CD4-positive, CD25-positive, alpha-beta regulatory T cell (primary cell): ENCODE measurements at regions not wholly inside any gene's neighbourhood (a gene's known extent, or its start where the extent isn't known, plus 50 kb on each side); places are given as distances from the start of the nearest gene placed in this dataset.
"Not testable (repeated sequence)": the region's sequence is repeated elsewhere in the genome, so short reads cannot be mapped to it uniquely, and the experiment has no call there.

Source experiments
- ATAC-seq, 2 donors: fragments of 150-1000 bp; cut with Tn5 transposase; one replicate each; pipeline ENCODE4 v1.10.0; 2021; ENCODE audit warnings: low read depth in 2 of 2, moderate number of reproducible peaks in 2 of 2, moderate library complexity in 1 of 2
- DNase-seq, 3 donors: peaks; one replicate each; pipeline versions ENCODE4 v3.0.0 to v3.0.0-alpha.2; 2012 to 2022; ENCODE audit warnings: mixed read lengths in 1 of 3
- H3K27ac ChIP-seq: one replicate; pipeline ENCODE4 v1.7.0; 2013; ENCODE audit warnings: mild to moderate bottlenecking, low read length; ENCODE audit not compliant: insufficient read depth, poor library complexity, severe bottlenecking
- H3K27me3 ChIP-seq: one replicate; pipeline ENCODE4 v1.7.0; 2013; ENCODE audit warnings: low read length; ENCODE audit not compliant: control insufficient read depth, insufficient read depth
- H3K36me3 ChIP-seq: one replicate; pipeline ENCODE4 v1.7.0; 2013; ENCODE audit warnings: mild to moderate bottlenecking, low read length, moderate library complexity; ENCODE audit not compliant: control insufficient read depth, insufficient read depth
- H3K4me1 ChIP-seq: 2 replicates; pipeline ENCODE4 v1.7.0; 2013; ENCODE audit warnings: mild to moderate bottlenecking, low read length; ENCODE audit not compliant: insufficient read depth, control insufficient read depth, poor library complexity, severe bottlenecking
- H3K4me3 ChIP-seq: one replicate; pipeline ENCODE4 v1.7.0; 2013; ENCODE audit warnings: low read depth, mild to moderate bottlenecking, low read length, moderate library complexity
- H3K9me3 ChIP-seq, 2 experiments: 1 replicate in 1 of 2; 2 replicates in 1 of 2; pipeline ENCODE4 v1.7.0; 2013; ENCODE audit warnings: low read length in 2 of 2, mild to moderate bottlenecking in 1 of 2, moderate library complexity in 1 of 2; ENCODE audit not compliant: control insufficient read depth in 2 of 2
- H3K27ac Mint-ChIP-seq, 3 donors: one replicate each; pipeline ENCODE4 v1.8.0; 2020 to 2022; ENCODE audit warnings: mild to moderate bottlenecking in 3 of 3, mixed read lengths in 3 of 3, moderate library complexity in 2 of 3
- H3K27me3 Mint-ChIP-seq: one replicate; pipeline ENCODE4 v1.8.0; 2022; ENCODE audit warnings: mild to moderate bottlenecking, mixed read lengths
- H3K36me3 Mint-ChIP-seq: one replicate; pipeline ENCODE4 v1.8.0; 2020; ENCODE audit warnings: mixed read lengths
- H3K4me1 Mint-ChIP-seq, 4 donors: one replicate each; pipeline ENCODE4 v1.8.0; 2020 to 2022; ENCODE audit warnings: mixed read lengths in 4 of 4, mild to moderate bottlenecking in 1 of 4
- H3K4me3 Mint-ChIP-seq, 4 donors: one replicate each; pipeline ENCODE4 v1.8.0; 2020 to 2022; ENCODE audit warnings: mild to moderate bottlenecking in 4 of 4, mixed read lengths in 4 of 4, moderate library complexity in 3 of 4
- H3K9me3 Mint-ChIP-seq, 7 donors: one replicate each; pipeline ENCODE4 v1.8.0; 2020 to 2022; ENCODE audit warnings: mixed read lengths in 7 of 7, mild to moderate bottlenecking in 3 of 7, moderate library complexity in 2 of 7

GRCh38 chr5:99747342-99747741 lies 787.8 kb upstream of the FAM174A start:
- ATAC-seq = no peak
- H3K4me1 ChIP-seq = no peaks in the 10 kb centered on the region
- Mint-ChIP-seq H3K27me3 (no peaks in the 10 kb centered on the region), H3K4me1 (no peaks in the 10 kb centered on the region), H3K4me3 (no peak overlapping the region), H3K27ac (no peak overlapping the region), H3K9me3 (peaks cover 0 to 14% (median 2%) of the 10 kb centered on the region in 7 donors), H3K36me3 (no peaks in the 10 kb centered on the region)
- no peaks in the 10 kb centered on the region for H3K36me3 ChIP-seq
- no peaks in the 10 kb centered on the region for H3K9me3 ChIP-seq
- no peak for DNase-seq
- no peak overlapping the region for H3K27ac ChIP-seq
- no peak overlapping the region for H3K4me3 ChIP-seq
- H3K27me3 ChIP-seq = no peaks in the 10 kb centered on the region

- not testable (repeated sequence) for H3K27ac ChIP-seq, H3K36me3 ChIP-seq, H3K36me3 Mint-ChIP-seq, ATAC-seq, H3K27ac Mint-ChIP-seq, H3K4me3 Mint-ChIP-seq, DNase-seq, H3K4me1 Mint-ChIP-seq, H3K4me1 ChIP-seq, H3K27me3 Mint-ChIP-seq, H3K9me3 ChIP-seq, H3K4me3 ChIP-seq, H3K9me3 Mint-ChIP-seq, H3K27me3 ChIP-seq
Measured at GRCh38 chr5:99733146-99733545, 802.0 kb upstream of the FAM174A start.

- H3K36me3 ChIP-seq, H3K27me3 ChIP-seq, H3K9me3 Mint-ChIP-seq, H3K9me3 ChIP-seq, H3K4me1 ChIP-seq, DNase-seq, H3K27me3 Mint-ChIP-seq, H3K4me3 ChIP-seq, ATAC-seq, H3K4me1 Mint-ChIP-seq, H3K36me3 Mint-ChIP-seq, H3K27ac Mint-ChIP-seq, H3K4me3 Mint-ChIP-seq, H3K27ac ChIP-seq: not testable (repeated sequence)
Measured at GRCh38 chr5:99730653-99731052, 801.8 kb upstream of the CHD1 start.

- no peak overlapping the region for H3K4me3 ChIP-seq
- peaks cover 0 to 5% (median 1%) of the 10 kb centered on the region in 7 donors for H3K9me3 Mint-ChIP-seq
- no peaks in the 10 kb centered on the region for H3K4me1 ChIP-seq
- H3K36me3 Mint-ChIP-seq = no peaks in the 10 kb centered on the region
- H3K36me3 ChIP-seq = no peaks in the 10 kb centered on the region
- H3K27me3 Mint-ChIP-seq = no peaks in the 10 kb centered on the region
- no peak overlapping the region for H3K27ac Mint-ChIP-seq
- no peak for DNase-seq
- no peak overlapping the region for H3K27ac ChIP-seq
- H3K27me3 ChIP-seq = no peaks in the 10 kb centered on the region
- H3K9me3 ChIP-seq = no peaks in the 10 kb centered on the region
- no peak overlapping the region for H3K4me3 Mint-ChIP-seq
- no peaks in the 10 kb centered on the region for H3K4me1 Mint-ChIP-seq
- ATAC-seq = no peak
Measured at GRCh38 chr5:99724732-99725290, 796.0 kb upstream of the CHD1 start.

- Mint-ChIP-seq H3K27me3 (no peaks in the 10 kb centered on the region), H3K36me3 (no peaks in the 10 kb centered on the region), H3K4me1 (no peaks in the 10 kb centered on the region), H3K9me3 (peaks cover 0 to 6% (median 1%) of the 10 kb centered on the region in 7 donors), H3K4me3 (no peak overlapping the region), H3K27ac (no peak overlapping the region)
- H3K27ac ChIP-seq = no peak overlapping the region
- no peaks in the 10 kb centered on the region for H3K27me3 ChIP-seq
- no peaks in the 10 kb centered on the region for H3K9me3 ChIP-seq
- no peak for DNase-seq
- H3K36me3 ChIP-seq = no peaks in the 10 kb centered on the region
- no peaks in the 10 kb centered on the region for H3K4me1 ChIP-seq
- ATAC-seq = no peak
- no peak overlapping the region for H3K4me3 ChIP-seq
Measured at GRCh38 chr5:99721506-99721905, 792.7 kb upstream of the CHD1 start.

GRCh38 chr5:99715921-99716320 lies 787.1 kb upstream of the CHD1 start:
- no peaks in the 10 kb centered on the region for H3K4me1 Mint-ChIP-seq

GRCh38 chr5:99706160-99706559 lies 777.4 kb upstream of the CHD1 start:
- Mint-ChIP-seq H3K4me3 (no peak overlapping the region), H3K9me3 (peaks cover 0 to 6% (median 3%) of the 10 kb centered on the region in 7 donors), H3K27me3 (no peaks in the 10 kb centered on the region), H3K36me3 (no peaks in the 10 kb centered on the region), H3K27ac (peak overlapping the region in 1 of 3 donors; percentile 89), H3K4me1 (no peaks in the 10 kb centered on the region)
- Histone ChIP-seq H3K27ac (no peak overlapping the region), H3K27me3 (no peaks in the 10 kb centered on the region), H3K9me3 (no peaks in the 10 kb centered on the region), H3K4me3 (no peak overlapping the region), H3K4me1 (no peaks in the 10 kb centered on the region), H3K36me3 (no peaks in the 10 kb centered on the region)
- DNase-seq (no peak), ATAC-seq (peak in 1 of 2 donors; percentile 20)

More at GRCh38 chr5:99715921-99716320, 787.1 kb upstream of the CHD1 start:
- no peak overlapping the region for H3K27ac ChIP-seq
- H3K36me3 ChIP-seq = no peaks in the 10 kb centered on the region
- DNase-seq (no peak), ATAC-seq (no peak)
- Mint-ChIP-seq H3K4me3 (no peak overlapping the region), H3K27ac (no peak overlapping the region), H3K36me3 (no peaks in the 10 kb centered on the region), H3K27me3 (no peaks in the 10 kb centered on the region), H3K9me3 (peaks cover 0 to 10% (median 2%) of the 10 kb centered on the region in 7 donors)
- no peaks in the 10 kb centered on the region for H3K27me3 ChIP-seq
- no peaks in the 10 kb centered on the region for H3K4me1 ChIP-seq
- H3K9me3 ChIP-seq = no peaks in the 10 kb centered on the region
- no peak overlapping the region for H3K4me3 ChIP-seq

GRCh38 chr5:99702565-99702964 lies 773.8 kb upstream of the CHD1 start:
- Mint-ChIP-seq H3K36me3 (no peaks in the 10 kb centered on the region), H3K4me1 (no peaks in the 10 kb centered on the region), H3K9me3 (peaks cover 0 to 5% (median 3%) of the 10 kb centered on the region in 7 donors), H3K4me3 (no peak overlapping the region), H3K27ac (no peak overlapping the region), H3K27me3 (no peaks in the 10 kb centered on the region)
- DNase-seq (no peak), ATAC-seq (no peak)
- no peaks in the 10 kb centered on the region for H3K4me1 ChIP-seq
- H3K36me3 ChIP-seq = no peaks in the 10 kb centered on the region
- no peak overlapping the region for H3K27ac ChIP-seq
- no peaks in the 10 kb centered on the region for H3K27me3 ChIP-seq
- no peak overlapping the region for H3K4me3 ChIP-seq
- H3K9me3 ChIP-seq = no peaks in the 10 kb centered on the region
